Mucosa of descending colon (tissue), 3 donors: ENCODE measurements at regions not wholly inside any gene's neighbourhood (a gene's known extent, or its start where the extent isn't known, plus 50 kb on each side); places are given as distances from the start of the nearest gene placed in this dataset.

ENCODE experiments used
- ATAC-seq: fragments of 200-7000 bp; cut with Tn5 transposase; one replicate; pipeline ENCODE4 v1.9.1; 2020; ENCODE audit warnings: mild to moderate bottlenecking, moderate library complexity
- DNase-seq, 3 donors: peaks; one replicate each; pipeline ENCODE4 v3.0.0-alpha.2; 2020
- H3K36me3 ChIP-seq: fragments of 200-600 bp; one replicate; pipeline ENCODE4 v1.8.0; 2021; ENCODE audit warnings: low read depth, mild to moderate bottlenecking
- H3K4me1 ChIP-seq: fragments of 200-600 bp; one replicate; pipeline ENCODE4 v1.8.0; 2021; ENCODE audit warnings: low read depth, mild to moderate bottlenecking
- H3K4me3 ChIP-seq: fragments of 200-600 bp; one replicate; pipeline ENCODE4 v1.8.0; 2021; ENCODE audit warnings: mild to moderate bottlenecking
- H3K9me3 ChIP-seq: fragments of 200-600 bp; one replicate; pipeline ENCODE4 v1.8.0; 2021; ENCODE audit warnings: mild to moderate bottlenecking
- CTCF ChIP-seq: fragments of 200-600 bp; IDR thresholded peaks from one replicate; pipeline ENCODE4 v1.8.0; 2022; ENCODE audit warnings: antibody characterized with exemption, mild to moderate bottlenecking
- intact Hi-C, 2 donors: fragments of 100-400 bp; cut with DNase I in 1 of 2; cut with micrococcal nuclease in 1 of 2; formaldehyde crosslinking; loops; one replicate each; pipeline versions ENCODE4 v1.11.0 to v1.11.1; 2022; cut with DNase I, micrococcal nuclease
- donor health status: DM: no; HTN: no; CAD: no; lungs with moderate emphysema.
- donor health status: DM: no; HTN: no; CAD: no.
- donor health status: DM: no; HTN: yes; CAD: no.

DNA sequence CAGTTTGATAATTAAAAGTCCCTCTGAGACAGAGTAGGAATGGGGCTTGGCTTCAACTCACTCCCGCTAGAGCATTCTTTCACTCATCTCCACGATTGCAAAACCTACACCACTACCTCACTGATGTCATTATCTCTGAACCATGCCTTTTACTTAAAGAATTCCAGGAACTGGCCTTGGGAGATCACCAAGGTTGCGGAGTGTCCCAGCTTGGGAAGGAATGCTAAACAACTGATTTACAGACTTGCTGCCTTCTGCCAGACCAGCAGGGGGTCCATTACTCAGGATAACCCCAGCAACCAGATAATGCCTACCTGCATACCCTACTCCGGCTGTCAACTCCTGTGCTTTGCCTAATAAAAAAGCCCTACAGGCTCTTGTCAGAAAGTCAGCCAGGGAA is 102.2 kb upstream of the RALGAPA2 start:
- Histone ChIP-seq H3K36me3 (no peaks in the 10 kb centered on the region), H3K4me1 (no peaks in the 10 kb centered on the region), H3K9me3 (no peaks in the 10 kb centered on the region), H3K4me3 (no peak overlapping the region)
- TF ChIP-seq CTCF: no peak
- intact Hi-C loops: no loop called here
- no peak for DNase-seq
- ATAC-seq: no peak

DNA sequence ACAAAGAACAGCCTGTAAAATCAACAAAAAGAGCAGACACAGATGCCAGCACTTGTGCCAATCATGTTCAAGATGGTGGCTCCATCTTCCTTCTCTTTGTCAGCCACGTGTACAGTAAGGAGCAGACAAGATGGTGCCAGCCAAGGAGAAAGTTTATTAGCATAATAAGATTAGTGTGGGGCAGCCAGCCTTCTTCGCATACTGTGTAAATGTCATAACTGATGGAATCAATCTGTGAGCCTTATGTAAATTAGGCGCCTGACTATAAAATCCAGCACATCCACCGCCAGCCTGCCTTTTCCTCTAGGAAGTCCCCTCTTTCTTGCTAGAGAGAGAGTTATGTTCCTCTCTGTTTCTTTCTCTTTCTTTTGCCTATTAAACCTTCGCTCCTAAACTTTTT is 99.7 kb upstream of the RALGAPA2 start:
- Histone ChIP-seq H3K9me3 (no peaks in the 10 kb centered on the region), H3K4me3 (no peak overlapping the region), H3K4me1 (no peaks in the 10 kb centered on the region), H3K36me3 (no peaks in the 10 kb centered on the region)
- no peak for TF ChIP-seq CTCF
- DNase-seq (no peak), ATAC-seq (no peak)
- intact Hi-C loops: no loop called here

GRCh38 chr20:20808016-20808415 is 95.6 kb upstream of the RALGAPA2 start:
- no peaks in the 10 kb centered on the region for H3K36me3 ChIP-seq
- no peak for ATAC-seq

GRCh38 chr20:20806121-20807095 is 94.0 kb upstream of the RALGAPA2 start:
- Histone ChIP-seq H3K4me1 (no peaks in the 10 kb centered on the region), H3K4me3 (no peak overlapping the region), H3K9me3 (no peaks in the 10 kb centered on the region), H3K36me3 (no peaks in the 10 kb centered on the region)
- intact Hi-C loops: no loop called here
- no peak for DNase-seq
- TF ChIP-seq CTCF: no peak
- no peak for ATAC-seq

More at GRCh38 chr20:20808016-20808415, 95.6 kb upstream of the RALGAPA2 start:
- no peaks in the 10 kb centered on the region for H3K4me1 ChIP-seq
- no peak overlapping the region for H3K4me3 ChIP-seq
- intact Hi-C loops: no loop called here
- H3K9me3 ChIP-seq: no peaks in the 10 kb centered on the region
- no peak for TF ChIP-seq CTCF
- no peak for DNase-seq

DNA sequence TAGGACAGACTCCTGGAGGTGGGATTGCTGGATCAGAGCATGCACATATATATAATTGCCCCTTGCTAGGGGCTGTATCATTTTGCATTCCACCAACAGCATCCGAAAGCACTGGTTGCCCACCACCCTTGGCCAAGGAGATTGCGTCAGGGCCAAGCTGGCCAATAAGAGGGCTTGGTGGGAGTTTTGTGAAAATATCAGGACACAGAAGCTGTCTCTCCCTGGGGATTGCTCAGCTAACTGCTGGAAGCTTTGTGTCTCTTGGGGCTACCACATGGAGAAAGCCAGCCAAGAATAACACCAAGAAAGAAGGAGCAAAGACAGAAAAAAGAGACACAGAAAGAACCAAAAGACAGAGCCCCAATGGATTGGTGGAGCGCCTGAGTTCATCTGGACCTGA is 90.6 kb upstream of the RALGAPA2 start:
- Histone ChIP-seq H3K9me3 (no peaks in the 10 kb centered on the region), H3K4me3 (no peak overlapping the region), H3K36me3 (no peaks in the 10 kb centered on the region), H3K4me1 (no peaks in the 10 kb centered on the region)
- no peak for TF ChIP-seq CTCF
- ATAC-seq: no peak
- intact Hi-C loops: no loop called here
- no peak for DNase-seq
